H1 (cell line): ENCODE measurements at regions not wholly inside any gene's neighbourhood (a gene's known extent, or its start where the extent isn't known, plus 50 kb on each side); places are given as distances from the start of the nearest gene placed in this dataset.

Experiments used
- CEBPB ChIP-seq: IDR thresholded peaks from 2 replicates; pipeline ENCODE4 v1.6.1; 2012; ENCODE audit warnings: low read depth, low read length
- RFX5 ChIP-seq: IDR thresholded peaks from 2 replicates; pipeline ENCODE4 v1.6.1; 2011; ENCODE audit warnings: low read depth, low read length, improper control_type of control experiment, borderline replicate concordance
- SIN3A ChIP-seq, 2 experiments: IDR thresholded peaks in 1 of 2; conservative IDR thresholded peaks in 1 of 2; 2 replicates each; pipeline ENCODE4 v1.6.1; 2011 to 2012; ENCODE audit warnings: low read length in 2 of 2, improper control_type of control experiment in 1 of 2, low read depth in 1 of 2, mild to moderate bottlenecking in 1 of 2
- ZNF274 ChIP-seq: IDR thresholded peaks from 2 replicates; pipeline ENCODE4 v1.7.0; 2012; ENCODE audit warnings: low read length, borderline replicate concordance; ENCODE audit errors: extremely low read depth

DNA sequence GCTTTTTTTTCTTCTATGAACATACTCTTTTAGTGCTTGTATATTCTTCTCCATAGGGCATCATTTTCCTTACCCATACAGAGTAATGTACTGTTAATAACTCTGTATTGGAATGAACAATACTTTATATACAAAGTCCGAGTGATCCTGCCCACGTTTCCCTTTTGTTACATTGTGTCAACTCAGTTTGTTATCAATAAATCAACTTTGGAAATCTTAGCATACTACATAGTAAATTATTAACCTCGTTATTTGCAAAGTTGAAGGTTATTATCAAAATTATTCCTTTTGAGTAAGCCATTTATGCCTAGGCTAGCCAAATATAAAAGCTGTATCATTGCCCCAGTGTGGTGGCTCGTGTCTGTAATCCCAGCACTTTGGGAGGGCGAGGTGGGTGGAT is 937.4 kb upstream of the TMPRSS15 start (continued):
- TF ChIP-seq ZNF274 = no peak
- TF ChIP-seq RFX5 = no peak
- no peak for TF ChIP-seq CEBPB
- no peak for TF ChIP-seq SIN3A (conservative IDR thresholded peaks at IDR 0.05 in 1 of 2, IDR thresholded peaks at IDR 0.05 in 1 of 2; ENCODE audit: low read depth in 1 of 2, low read length in 2 of 2)
